ENCODE measurements at regions not wholly inside any gene's neighbourhood (a gene's known extent, or its start where the extent isn't known, plus 50 kb on each side); places are given as distances from the start of the nearest gene placed in this dataset.

DNA sequence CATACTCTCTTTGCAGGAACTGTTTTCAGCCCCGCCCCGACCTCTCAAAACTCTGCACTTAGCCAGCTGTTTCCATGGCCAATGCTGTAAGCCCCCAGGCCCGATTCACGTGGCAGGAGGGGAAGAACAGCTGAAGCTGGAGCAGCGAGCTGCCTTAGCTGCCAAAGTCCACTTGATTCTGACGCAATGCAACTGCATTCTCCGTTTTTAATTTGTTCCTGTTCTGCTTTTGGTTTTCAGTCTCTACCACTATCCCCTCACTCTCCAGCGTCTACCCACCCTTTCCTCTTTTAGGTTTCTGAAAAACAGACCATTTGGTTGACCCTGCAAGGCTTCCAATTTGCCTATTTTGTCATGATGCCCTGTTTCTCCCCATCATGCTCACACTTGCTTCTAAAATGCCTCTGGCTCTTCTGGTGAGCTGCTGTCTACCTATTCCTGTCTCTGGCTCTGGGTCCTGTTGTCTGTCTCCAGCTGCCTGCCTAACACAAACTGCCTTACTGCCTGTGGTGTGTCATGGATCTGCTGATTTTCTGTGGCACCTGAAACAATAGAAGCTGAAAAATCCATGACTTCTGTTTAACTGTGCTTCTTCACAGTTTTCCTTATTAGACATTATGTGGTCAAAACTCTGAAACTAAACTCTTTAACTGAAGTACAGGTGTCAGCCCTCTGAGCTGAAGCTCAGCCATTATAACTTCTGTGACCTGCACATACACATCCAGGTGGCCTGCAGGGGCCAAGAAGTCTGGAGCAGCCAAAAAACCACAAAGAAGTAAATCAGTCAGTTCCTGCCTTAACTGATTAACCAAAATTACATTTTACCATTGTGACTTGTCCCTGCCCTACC, 160.5 kb upstream of the AGTR2 start:
- H3K4me3 ChIP-seq (ENCODE audit: low read depth, low read length, poor library complexity, severe bottlenecking): no peak overlapping the region
- no peak for DNase-seq (ENCODE audit: low spot score)
- H3K27ac ChIP-seq (ENCODE audit: low read depth, low read length, poor library complexity, severe bottlenecking): no peak overlapping the region
- CTCF ChIA-PET: no interaction called here
- POLR2A ChIA-PET (ENCODE audit: low non-redundant PET): no interaction called here
- TF ChIP-seq EZH2 (IDR thresholded peaks at IDR 0.05; ENCODE audit: borderline replicate concordance, low read depth, low read length, poor library complexity, severe bottlenecking): no peak
- TF ChIP-seq, protein P1, sequence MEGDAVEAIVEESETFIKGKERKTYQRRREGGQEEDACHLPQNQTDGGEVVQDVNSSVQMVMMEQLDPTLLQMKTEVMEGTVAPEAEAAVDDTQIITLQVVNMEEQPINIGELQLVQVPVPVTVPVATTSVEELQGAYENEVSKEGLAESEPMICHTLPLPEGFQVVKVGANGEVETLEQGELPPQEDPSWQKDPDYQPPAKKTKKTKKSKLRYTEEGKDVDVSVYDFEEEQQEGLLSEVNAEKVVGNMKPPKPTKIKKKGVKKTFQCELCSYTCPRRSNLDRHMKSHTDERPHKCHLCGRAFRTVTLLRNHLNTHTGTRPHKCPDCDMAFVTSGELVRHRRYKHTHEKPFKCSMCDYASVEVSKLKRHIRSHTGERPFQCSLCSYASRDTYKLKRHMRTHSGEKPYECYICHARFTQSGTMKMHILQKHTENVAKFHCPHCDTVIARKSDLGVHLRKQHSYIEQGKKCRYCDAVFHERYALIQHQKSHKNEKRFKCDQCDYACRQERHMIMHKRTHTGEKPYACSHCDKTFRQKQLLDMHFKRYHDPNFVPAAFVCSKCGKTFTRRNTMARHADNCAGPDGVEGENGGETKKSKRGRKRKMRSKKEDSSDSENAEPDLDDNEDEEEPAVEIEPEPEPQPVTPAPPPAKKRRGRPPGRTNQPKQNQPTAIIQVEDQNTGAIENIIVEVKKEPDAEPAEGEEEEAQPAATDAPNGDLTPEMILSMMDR (conservative IDR thresholded peaks at IDR 0.05; ENCODE audit: low read depth, low read length): no peak
- intact Hi-C loops (cut with micrococcal nuclease; ENCODE audit: unreplicated experiment): no loop called here
- H3K4me1 ChIP-seq (ENCODE audit: insufficient read depth, low read length, poor library complexity, severe bottlenecking): no peaks in the 10 kb centered on the region
- peaks cover 17% of the 10 kb centered on the region for H3K27me3 ChIP-seq (replicated peaks; ENCODE audit: insufficient read depth, low read depth, low read length, poor library complexity)
- no peaks in the 10 kb centered on the region for H3K36me3 ChIP-seq (ENCODE audit: insufficient read depth, low read length, poor library complexity, severe bottlenecking)
- no TSS peak for BruUV-seq (replicated peaks)
- H3K9me3 ChIP-seq (ENCODE audit: low read depth, low read length, poor library complexity, severe bottlenecking): no peaks in the 10 kb centered on the region

DNA sequence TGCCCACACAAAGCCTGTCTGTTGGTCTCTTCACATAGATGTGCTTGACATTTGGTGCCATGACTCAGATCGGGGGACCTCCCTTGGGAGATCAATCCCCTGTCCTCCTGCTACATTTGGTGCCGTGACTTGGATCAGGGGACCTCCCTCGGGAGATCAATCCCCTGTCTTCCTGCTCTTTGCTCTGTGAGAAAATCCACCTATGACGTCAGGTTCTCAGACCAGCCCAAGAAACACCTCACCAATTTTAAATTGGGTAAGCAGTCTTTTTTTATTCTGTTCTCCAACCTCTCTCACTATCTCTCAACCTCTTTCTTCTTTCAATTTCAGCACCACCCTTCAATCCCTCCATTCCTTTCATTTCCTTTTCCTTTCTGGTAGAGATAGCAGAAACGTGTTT, 159.6 kb upstream of the AGTR2 start:
- H3K4me1 ChIP-seq (ENCODE audit: insufficient read depth, low read length, poor library complexity, severe bottlenecking): no peaks in the 10 kb centered on the region
- peaks cover 17% of the 10 kb centered on the region for H3K27me3 ChIP-seq (replicated peaks; ENCODE audit: insufficient read depth, low read depth, low read length, poor library complexity)
- H3K9me3 ChIP-seq (ENCODE audit: low read depth, low read length, poor library complexity, severe bottlenecking): no peaks in the 10 kb centered on the region
- intact Hi-C loops (cut with micrococcal nuclease; ENCODE audit: unreplicated experiment): no loop called here
- TF ChIP-seq, protein P1 (conservative IDR thresholded peaks at IDR 0.05; ENCODE audit: low read depth, low read length): no peak
- TF ChIP-seq EZH2 (IDR thresholded peaks at IDR 0.05; ENCODE audit: borderline replicate concordance, low read depth, low read length, poor library complexity, severe bottlenecking): no peak
- H3K36me3 ChIP-seq (ENCODE audit: insufficient read depth, low read length, poor library complexity, severe bottlenecking): no peaks in the 10 kb centered on the region
- H3K27ac ChIP-seq (ENCODE audit: low read depth, low read length, poor library complexity, severe bottlenecking): no peak overlapping the region
- no peak overlapping the region for H3K4me3 ChIP-seq (ENCODE audit: low read depth, low read length, poor library complexity, severe bottlenecking)
- DNase-seq (ENCODE audit: low spot score): no peak
- POLR2A ChIA-PET (ENCODE audit: low non-redundant PET): no interaction called here
- CTCF ChIA-PET: no interaction called here
- BruUV-seq (replicated peaks): no TSS peak

DNA sequence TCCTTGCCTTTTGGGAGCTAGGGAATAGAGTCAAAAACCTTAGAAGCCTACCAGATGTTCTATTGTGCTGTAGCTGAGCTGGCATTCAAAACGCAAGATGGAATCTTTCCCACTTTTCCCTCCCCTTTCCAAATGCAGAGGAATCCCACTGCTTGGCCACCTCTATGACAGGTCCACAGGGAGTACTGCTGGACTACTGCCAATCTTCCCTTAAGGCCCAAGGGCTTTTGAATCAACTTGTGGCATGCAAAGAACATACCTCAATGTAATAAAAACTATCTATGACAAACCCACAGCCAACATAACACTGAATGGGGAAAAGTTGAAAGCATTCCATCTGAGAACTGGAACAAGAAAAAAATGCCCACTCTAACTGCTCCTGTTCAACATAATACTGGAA, 139.2 kb upstream of the AGTR2 start:
- TF ChIP-seq, protein P1 (conservative IDR thresholded peaks at IDR 0.05; ENCODE audit: low read depth, low read length): no peak
- no peak for TF ChIP-seq EZH2 (IDR thresholded peaks at IDR 0.05; ENCODE audit: borderline replicate concordance, low read depth, low read length, poor library complexity, severe bottlenecking)
- Histone ChIP-seq H3K4me1 (ENCODE audit: insufficient read depth, low read length, poor library complexity, severe bottlenecking) (no peaks in the 10 kb centered on the region), H3K4me3 (ENCODE audit: low read depth, low read length, poor library complexity, severe bottlenecking) (no peak overlapping the region), H3K36me3 (ENCODE audit: insufficient read depth, low read length, poor library complexity, severe bottlenecking) (no peaks in the 10 kb centered on the region), H3K27ac (ENCODE audit: low read depth, low read length, poor library complexity, severe bottlenecking) (no peak overlapping the region), H3K9me3 (ENCODE audit: low read depth, low read length, poor library complexity, severe bottlenecking) (no peaks in the 10 kb centered on the region), H3K27me3 (replicated peaks; ENCODE audit: insufficient read depth, low read depth, low read length, poor library complexity) (peaks cover 5% of the 10 kb centered on the region)
- intact Hi-C loops (cut with micrococcal nuclease; ENCODE audit: unreplicated experiment): no loop called here
- no TSS peak for BruUV-seq (replicated peaks)
- CTCF ChIA-PET: no interaction called here
- POLR2A ChIA-PET (ENCODE audit: low non-redundant PET): no interaction called here
- no peak for DNase-seq (ENCODE audit: low spot score)

Data from A673 (cell line).